Memory B cell (primary cell): ENCODE measurements at regions not wholly inside any gene's neighbourhood (a gene's known extent, or its start where the extent isn't known, plus 50 kb on each side); places are given as distances from the start of the nearest gene placed in this dataset.

ENCODE experiments used
- ATAC-seq: fragments of 150-1000 bp; cut with Tn5 transposase; 2 replicates; pipeline ENCODE4 v1.10.0; 2021; ENCODE audit warnings: low read depth, mild to moderate bottlenecking, moderate library complexity
- DNase-seq, 2 donors: peaks; one replicate each; pipeline ENCODE4 v3.0.0; 2022; ENCODE audit warnings: low spot score in 2 of 2
- H3K27ac Mint-ChIP-seq: one replicate; pipeline ENCODE4 v1.8.0; 2022; ENCODE audit warnings: mild to moderate bottlenecking, moderate library complexity, mixed read lengths
- H3K27me3 Mint-ChIP-seq: one replicate; pipeline ENCODE4 v1.8.0; 2022; ENCODE audit warnings: mixed read lengths
- H3K36me3 Mint-ChIP-seq: one replicate; pipeline ENCODE4 v1.8.0; 2022; ENCODE audit warnings: mild to moderate bottlenecking, mixed read lengths
- H3K4me1 Mint-ChIP-seq: one replicate; pipeline ENCODE4 v1.8.0; 2022; ENCODE audit warnings: mixed read lengths
- H3K4me3 Mint-ChIP-seq: one replicate; pipeline ENCODE4 v1.8.0; 2022; ENCODE audit warnings: mild to moderate bottlenecking, moderate library complexity, mixed read lengths
- H3K9me3 Mint-ChIP-seq: one replicate; pipeline ENCODE4 v1.8.0; 2022; ENCODE audit warnings: mixed read lengths

- H3K4me3 Mint-ChIP-seq, result no peak overlapping the region
- no peaks in the 10 kb centered on the region for H3K27me3 Mint-ChIP-seq
- ATAC-seq (no peak), DNase-seq (no peak)
- H3K27ac Mint-ChIP-seq, result no peak overlapping the region
- H3K9me3 Mint-ChIP-seq, result peaks cover 17% of the 10 kb centered on the region
- no peaks in the 10 kb centered on the region for H3K36me3 Mint-ChIP-seq
- H3K4me1 Mint-ChIP-seq, result no peaks in the 10 kb centered on the region
Measured at GRCh38 chrX:10952619-10953018, 158.5 kb upstream of the HCCS start.

DNA sequence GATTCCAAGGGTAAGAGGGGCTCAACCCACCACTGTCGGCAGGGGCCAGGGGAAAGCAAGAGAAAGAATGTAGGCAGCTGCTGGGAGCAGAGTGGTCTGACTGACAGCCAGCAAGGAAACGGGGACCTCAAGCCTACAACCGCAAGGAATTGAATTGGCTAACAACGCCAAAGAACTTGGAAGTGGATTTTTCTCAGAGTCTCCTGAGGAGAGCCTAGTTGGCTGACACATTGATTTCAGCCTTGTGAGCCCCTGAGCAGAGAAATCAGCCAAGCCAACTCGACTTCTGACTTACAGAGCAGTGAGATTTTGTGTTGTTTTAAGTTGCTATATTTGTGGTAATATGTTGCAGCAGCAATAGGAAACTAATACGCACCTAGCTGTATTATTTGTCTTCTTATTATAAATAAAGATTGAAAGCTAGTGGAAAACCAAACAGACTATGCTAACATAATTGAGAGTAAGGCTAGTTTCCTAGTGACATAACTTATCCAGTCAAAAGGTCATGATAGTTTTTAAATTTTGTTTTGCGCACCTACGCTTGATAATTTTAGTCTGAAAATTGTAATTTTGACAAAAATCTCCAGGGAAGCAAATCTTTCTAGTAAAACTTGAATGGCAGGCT lies 145.8 kb upstream of the HCCS start:
- no peaks in the 10 kb centered on the region for H3K27me3 Mint-ChIP-seq
- no peak overlapping the region for H3K4me3 Mint-ChIP-seq
- H3K36me3 Mint-ChIP-seq, result no peaks in the 10 kb centered on the region
- no peak for ATAC-seq
- H3K9me3 Mint-ChIP-seq, result peaks cover 2% of the 10 kb centered on the region
- H3K27ac Mint-ChIP-seq, result no peak overlapping the region
- H3K4me1 Mint-ChIP-seq, result no peaks in the 10 kb centered on the region
- no peak for DNase-seq

- DNase-seq (no peak), ATAC-seq (no peak)
- Mint-ChIP-seq H3K9me3 (peaks cover 2% of the 10 kb centered on the region), H3K4me3 (no peak overlapping the region), H3K27me3 (no peaks in the 10 kb centered on the region), H3K27ac (no peak overlapping the region), H3K36me3 (no peaks in the 10 kb centered on the region), H3K4me1 (no peaks in the 10 kb centered on the region)
Measured at GRCh38 chrX:10966057-10966456, 145.1 kb upstream of the HCCS start.

DNA sequence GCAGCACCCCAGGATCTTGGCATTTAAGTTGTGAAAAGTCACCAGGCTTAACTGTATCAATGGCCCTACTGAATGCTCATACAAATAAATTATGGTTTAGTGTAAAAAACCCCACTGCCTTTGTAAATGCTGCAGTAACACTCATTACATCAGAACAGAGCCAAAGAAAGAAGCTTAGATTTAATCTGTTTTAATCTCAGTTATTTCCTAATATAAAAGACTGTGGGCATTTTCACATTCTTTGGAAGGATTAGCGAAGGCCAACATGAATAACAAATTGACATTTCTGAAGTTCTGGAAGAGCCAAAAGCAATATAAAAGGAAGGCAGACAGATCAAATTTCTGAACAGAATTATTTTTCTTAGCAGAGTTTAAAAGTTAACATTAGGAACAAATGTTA lies 140.0 kb upstream of the HCCS start:
- Mint-ChIP-seq H3K4me1 (no peaks in the 10 kb centered on the region), H3K4me3 (no peak overlapping the region), H3K9me3 (peaks cover 2% of the 10 kb centered on the region), H3K36me3 (no peaks in the 10 kb centered on the region), H3K27me3 (no peaks in the 10 kb centered on the region), H3K27ac (no peak overlapping the region)
- DNase-seq (no peak), ATAC-seq (no peak)

DNA sequence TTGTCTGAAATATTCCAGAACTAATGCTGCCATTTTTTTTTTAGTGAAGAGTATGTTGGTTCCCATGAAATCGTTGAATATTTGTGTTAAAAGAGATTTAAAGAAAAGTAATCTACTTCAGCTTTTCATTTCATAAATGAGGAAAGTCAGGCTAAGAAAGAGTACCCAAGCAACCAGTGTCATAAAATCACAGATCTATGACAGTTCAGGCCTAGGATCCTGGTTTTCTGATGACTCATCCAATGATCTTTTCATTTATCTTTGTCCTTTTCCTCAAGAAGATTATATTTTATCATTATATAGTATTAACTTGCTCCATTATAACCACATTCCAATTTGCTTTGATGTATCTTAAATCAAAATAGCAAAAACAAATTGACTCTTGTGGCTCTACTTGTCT lies 139.4 kb upstream of the HCCS start:
- ATAC-seq, result no peak
- H3K36me3 Mint-ChIP-seq, result no peaks in the 10 kb centered on the region
- peaks cover 2% of the 10 kb centered on the region for H3K9me3 Mint-ChIP-seq
- DNase-seq, result no peak
- H3K4me3 Mint-ChIP-seq, result no peak overlapping the region
- no peaks in the 10 kb centered on the region for H3K27me3 Mint-ChIP-seq
- H3K4me1 Mint-ChIP-seq, result no peaks in the 10 kb centered on the region
- no peak overlapping the region for H3K27ac Mint-ChIP-seq

DNA sequence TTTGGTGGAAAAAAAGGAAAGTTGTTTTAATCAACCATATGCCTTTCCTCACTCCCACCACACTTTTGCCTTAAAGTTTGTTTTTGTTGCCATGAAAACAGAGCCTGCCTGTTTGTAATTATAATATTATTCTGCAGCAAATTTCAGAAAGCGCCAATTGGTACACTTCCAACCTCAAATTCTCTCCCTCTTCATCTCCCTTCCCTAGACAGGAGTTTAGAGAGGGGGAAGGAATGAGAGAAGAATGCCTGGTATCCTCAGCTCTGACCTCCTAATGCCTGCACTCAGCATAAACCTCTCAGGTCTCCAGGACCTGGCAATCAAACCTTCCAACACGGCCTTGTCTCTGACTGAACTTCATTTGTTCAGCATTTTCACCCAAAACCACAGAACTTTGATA lies 138.4 kb upstream of the HCCS start:
- Mint-ChIP-seq H3K36me3 (no peaks in the 10 kb centered on the region), H3K4me3 (no peak overlapping the region), H3K9me3 (peaks cover 2% of the 10 kb centered on the region), H3K27ac (no peak overlapping the region), H3K4me1 (no peaks in the 10 kb centered on the region), H3K27me3 (no peaks in the 10 kb centered on the region)
- ATAC-seq (no peak), DNase-seq (no peak)

GRCh38 chrX:10974920-10975319 lies 136.2 kb upstream of the HCCS start:
- H3K27me3 Mint-ChIP-seq, result no peaks in the 10 kb centered on the region
- DNase-seq (no peak), ATAC-seq (no peak)
- H3K27ac Mint-ChIP-seq, result no peak overlapping the region
- no peaks in the 10 kb centered on the region for H3K36me3 Mint-ChIP-seq
- no peak overlapping the region for H3K4me3 Mint-ChIP-seq
- H3K9me3 Mint-ChIP-seq, result no peaks in the 10 kb centered on the region
- H3K4me1 Mint-ChIP-seq, result no peaks in the 10 kb centered on the region

GRCh38 chrX:10979956-10980355 lies 131.2 kb upstream of the HCCS start:
- Mint-ChIP-seq H3K36me3 (no peaks in the 10 kb centered on the region), H3K4me3 (no peak overlapping the region), H3K27me3 (no peaks in the 10 kb centered on the region), H3K27ac (no peak overlapping the region), H3K4me1 (no peaks in the 10 kb centered on the region), H3K9me3 (no peaks in the 10 kb centered on the region)
- no peak for DNase-seq
- ATAC-seq, result no peak

DNA sequence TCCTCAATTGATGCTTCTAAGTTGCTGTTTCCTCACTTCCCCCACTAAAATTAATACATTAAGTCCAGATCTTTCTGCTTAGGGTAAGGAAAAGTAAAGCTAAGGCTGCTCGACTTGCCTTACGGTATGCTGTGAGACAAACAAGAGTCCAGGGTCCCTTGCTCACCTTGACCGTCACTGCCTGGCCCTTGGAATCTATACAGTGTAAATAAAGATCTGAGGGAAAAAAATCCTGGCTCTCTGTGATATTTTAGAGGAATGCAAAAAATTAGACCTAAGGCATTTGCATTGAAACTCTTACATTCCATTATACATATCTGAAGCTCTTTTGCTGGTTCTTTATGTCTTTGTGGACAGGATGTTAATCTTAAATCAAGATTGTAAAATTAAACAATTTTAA lies 129.6 kb upstream of the HCCS start:
- DNase-seq, result no peak

DNA sequence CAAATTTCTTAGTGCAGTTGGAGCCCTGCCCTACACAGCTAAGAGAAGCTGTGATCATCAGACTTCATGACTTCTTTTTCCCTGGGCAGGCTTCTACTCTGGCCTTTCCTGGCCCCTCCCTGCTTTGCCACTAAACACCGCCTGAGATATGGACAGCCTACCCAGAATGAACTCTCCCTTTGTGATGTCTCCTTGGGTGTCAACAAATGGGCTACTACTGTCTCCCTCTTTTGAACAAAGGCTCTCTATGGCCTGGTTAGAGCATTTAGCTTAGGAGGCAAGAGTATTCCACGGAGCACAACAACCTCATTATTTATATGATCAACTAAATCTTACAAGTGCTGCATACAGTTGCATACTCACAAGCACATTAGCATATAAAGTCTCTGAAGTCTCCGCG lies 127.6 kb upstream of the HCCS start:
- Mint-ChIP-seq H3K4me1 (no peaks in the 10 kb centered on the region), H3K36me3 (no peaks in the 10 kb centered on the region), H3K4me3 (no peak overlapping the region), H3K27ac (no peak overlapping the region), H3K9me3 (no peaks in the 10 kb centered on the region), H3K27me3 (no peaks in the 10 kb centered on the region)
- DNase-seq (no peak), ATAC-seq (no peak)

More for the DNA sequence above, 129.6 kb upstream of the HCCS start:
- Mint-ChIP-seq H3K27ac (no peak overlapping the region), H3K9me3 (no peaks in the 10 kb centered on the region), H3K4me1 (no peaks in the 10 kb centered on the region), H3K36me3 (no peaks in the 10 kb centered on the region), H3K4me3 (no peak overlapping the region), H3K27me3 (no peaks in the 10 kb centered on the region)
- ATAC-seq, result no peak

DNA sequence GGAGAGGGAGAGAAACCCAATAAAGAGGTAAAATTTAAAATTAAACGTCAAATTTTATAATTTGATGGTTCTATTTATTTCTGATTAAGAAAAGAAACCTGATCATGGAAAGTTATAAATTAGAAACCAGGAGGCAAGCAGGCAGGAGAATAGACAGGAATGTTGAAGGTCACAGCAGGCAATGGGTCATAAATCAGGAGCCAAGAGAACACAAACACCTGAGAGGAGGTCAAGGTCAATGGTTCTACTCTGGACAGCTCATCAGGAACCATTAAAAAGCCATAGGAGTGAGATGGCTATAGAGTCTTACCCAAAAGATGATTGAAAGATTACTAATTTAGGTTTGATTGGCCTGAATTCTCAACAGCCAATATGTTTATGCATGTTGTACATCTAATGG lies 126.9 kb upstream of the HCCS start:
- Mint-ChIP-seq H3K4me1 (no peaks in the 10 kb centered on the region), H3K9me3 (no peaks in the 10 kb centered on the region), H3K36me3 (no peaks in the 10 kb centered on the region), H3K27me3 (no peaks in the 10 kb centered on the region), H3K4me3 (no peak overlapping the region), H3K27ac (no peak overlapping the region)
- DNase-seq, result no peak
- no peak for ATAC-seq

- Mint-ChIP-seq H3K27ac (no peak overlapping the region), H3K4me1 (no peaks in the 10 kb centered on the region), H3K27me3 (no peaks in the 10 kb centered on the region), H3K36me3 (no peaks in the 10 kb centered on the region), H3K4me3 (no peak overlapping the region), H3K9me3 (no peaks in the 10 kb centered on the region)
- ATAC-seq (no peak), DNase-seq (no peak)
Measured at GRCh38 chrX:10986616-10987015, 124.5 kb upstream of the HCCS start.

- Mint-ChIP-seq H3K36me3 (peaks cover 1% of the 10 kb centered on the region), H3K27me3 (no peaks in the 10 kb centered on the region), H3K4me1 (no peaks in the 10 kb centered on the region), H3K4me3 (no peak overlapping the region), H3K27ac (no peak overlapping the region), H3K9me3 (no peaks in the 10 kb centered on the region)
- ATAC-seq (no peak), DNase-seq (no peak)
Measured at GRCh38 chrX:10988653-10989052, 122.5 kb upstream of the HCCS start.

DNA sequence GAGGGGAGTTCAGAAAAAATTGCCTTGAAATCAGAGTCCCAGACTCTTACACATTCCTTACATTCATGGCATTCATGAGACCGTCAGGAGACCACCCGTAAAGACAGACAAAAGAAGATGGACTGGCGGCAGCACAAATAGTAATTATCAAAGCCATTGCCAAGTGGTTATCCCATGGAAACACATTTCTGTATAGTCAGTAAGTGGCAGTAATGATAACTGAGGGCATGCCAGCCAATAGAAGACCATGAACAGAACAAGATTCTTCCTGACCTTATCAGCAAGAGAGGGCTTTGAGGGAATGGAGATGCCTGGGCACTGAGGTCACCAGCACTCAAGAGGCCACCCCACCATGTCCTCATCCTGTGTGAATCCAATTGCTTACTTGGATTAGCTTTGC lies 121.7 kb upstream of the HCCS start:
- DNase-seq (no peak), ATAC-seq (no peak)
- H3K4me1 Mint-ChIP-seq, result no peaks in the 10 kb centered on the region
- H3K27ac Mint-ChIP-seq, result no peak overlapping the region
- H3K9me3 Mint-ChIP-seq, result no peaks in the 10 kb centered on the region
- H3K27me3 Mint-ChIP-seq, result no peaks in the 10 kb centered on the region
- peaks cover 1% of the 10 kb centered on the region for H3K36me3 Mint-ChIP-seq
- H3K4me3 Mint-ChIP-seq, result no peak overlapping the region

- H3K27ac Mint-ChIP-seq, result no peak overlapping the region
- no peak overlapping the region for H3K4me3 Mint-ChIP-seq
- H3K36me3 Mint-ChIP-seq, result peaks cover 1% of the 10 kb centered on the region
- H3K27me3 Mint-ChIP-seq, result no peaks in the 10 kb centered on the region
- H3K4me1 Mint-ChIP-seq, result no peaks in the 10 kb centered on the region
- H3K9me3 Mint-ChIP-seq, result no peaks in the 10 kb centered on the region
- ATAC-seq (no peak), DNase-seq (no peak)
Measured at GRCh38 chrX:10990418-10990817, 120.7 kb upstream of the HCCS start.
